Neural cell (in vitro differentiated cells): ENCODE measurements at regions not wholly inside any gene's neighbourhood (a gene's known extent, or its start where the extent isn't known, plus 50 kb on each side); places are given as distances from the start of the nearest gene placed in this dataset.

ENCODE experiments used
- H2AFZ ChIP-seq: fragments of 200-600, 300-800 bp; sonication (generic), shearing (Covaris generic); 2 replicates; pipeline ENCODE4 v1.6.0; 2014; ENCODE audit warnings: low read depth, mild to moderate bottlenecking, antibody characterized with exemption, low read length, moderate library complexity
- H3F3A ChIP-seq: fragments of 200-600 bp; shearing (Covaris generic); 2 replicates; pipeline ENCODE4 v1.6.1; 2016; ENCODE audit warnings: mild to moderate bottlenecking, moderate library complexity, mixed read lengths, antibody characterized with exemption, low read length; ENCODE audit not compliant: insufficient read depth, poor library complexity, severe bottlenecking
- H3K27ac ChIP-seq: fragments of 200-600, 300-800 bp; sonication (generic), shearing (Covaris generic); 2 replicates; pipeline ENCODE4 v1.5.1; 2014; ENCODE audit warnings: mild to moderate bottlenecking, low read length, moderate library complexity
- H3K27me3 ChIP-seq: fragments of 300-800, 200-600 bp; sonication (generic), shearing (Covaris generic); 2 replicates; pipeline ENCODE4 v1.6.0; 2014; ENCODE audit warnings: mild to moderate bottlenecking, low read depth, low read length, moderate library complexity; ENCODE audit not compliant: insufficient read depth
- H3K36me3 ChIP-seq: fragments of 300-800, 200-600 bp; sonication (generic), shearing (Covaris generic); 2 replicates; pipeline ENCODE4 v1.5.1; 2014; ENCODE audit warnings: mild to moderate bottlenecking, antibody characterized with exemption, low read length, moderate library complexity; ENCODE audit not compliant: insufficient read depth
- H3K4me2 ChIP-seq: fragments of 300-800, 200-600 bp; sonication (generic), shearing (Covaris generic); 2 replicates; pipeline ENCODE4 v1.6.0; 2014; ENCODE audit warnings: mild to moderate bottlenecking, low read length
- H3K4me3 ChIP-seq: fragments of 300-800, 200-600 bp; sonication (generic), shearing (Covaris generic); 2 replicates; pipeline ENCODE4 v1.5.1; 2014; ENCODE audit warnings: mild to moderate bottlenecking, low read length, moderate library complexity
- H3K79me2 ChIP-seq: fragments of 200-600 bp; shearing (Covaris generic); replicated peaks from 2 replicates; pipeline ENCODE4 v1.6.0; 2014; ENCODE audit warnings: mild to moderate bottlenecking, low read length, moderate library complexity; ENCODE audit not compliant: insufficient read depth
- H3K9ac ChIP-seq: fragments of 300-800, 200-600 bp; sonication (generic), shearing (Covaris generic); 2 replicates; pipeline ENCODE4 v1.6.1; 2016; ENCODE audit warnings: mild to moderate bottlenecking, low read length, mixed read lengths
- H3K9me2 ChIP-seq: fragments of 200-600 bp; shearing (Covaris generic); 2 replicates; pipeline ENCODE4 v1.6.1; 2016; ENCODE audit warnings: mild to moderate bottlenecking, low read length, mixed read lengths; ENCODE audit not compliant: insufficient read depth
- H3K9me3 ChIP-seq: fragments of 200-600, 300-800 bp; sonication (generic), shearing (Covaris generic); 2 replicates; pipeline ENCODE4 v1.6.1; 2016; ENCODE audit warnings: mild to moderate bottlenecking, mixed run types, low read length, moderate library complexity, mixed read lengths
- H4K20me1 ChIP-seq: fragments of 200-600 bp; shearing (Covaris generic); 2 replicates; pipeline ENCODE4 v1.6.1; 2016; ENCODE audit warnings: mild to moderate bottlenecking, mixed run types; ENCODE audit not compliant: insufficient read depth
- EP300 ChIP-seq: fragments of 450-650 bp; conservative IDR thresholded peaks from 2 replicates; pipeline ENCODE4 v1.6.1; 2014; ENCODE audit warnings: antibody characterized with exemption, mild to moderate bottlenecking, moderate library complexity; ENCODE audit not compliant: poor library complexity, severe bottlenecking
- EZH2 ChIP-seq: fragments of 200-600, 300-800 bp; shearing (Covaris generic), sonication (generic); IDR thresholded peaks from 2 replicates; pipeline ENCODE4 v1.6.1; 2014; ENCODE audit warnings: antibody characterized with exemption, low read length, borderline replicate concordance, mild to moderate bottlenecking; ENCODE audit not compliant: insufficient read depth, poor library complexity, severe bottlenecking
- MXI1 ChIP-seq: fragments of 450-650 bp; conservative IDR thresholded peaks from 2 replicates; pipeline ENCODE4 v1.6.1; 2014; ENCODE audit warnings: antibody characterized with exemption, mild to moderate bottlenecking; ENCODE audit not compliant: poor library complexity, severe bottlenecking
- POLR2AphosphoS5 ChIP-seq: IDR thresholded peaks from 2 replicates; pipeline ENCODE4 v1.6.1; 2012
- RAD21 ChIP-seq: fragments of 450-650 bp; conservative IDR thresholded peaks from 2 replicates; pipeline ENCODE4 v1.6.1; 2014; ENCODE audit warnings: antibody characterized with exemption, mild to moderate bottlenecking, moderate library complexity
- SMC3 ChIP-seq: fragments of 450-650 bp; conservative IDR thresholded peaks from 2 replicates; pipeline ENCODE4 v1.6.1; 2014; ENCODE audit warnings: antibody characterized with exemption, mild to moderate bottlenecking, moderate library complexity; ENCODE audit not compliant: poor library complexity
- TAF1 ChIP-seq: IDR thresholded peaks from 2 replicates; pipeline ENCODE4 v1.6.1; 2012; ENCODE audit warnings: low read depth
- TF ChIP-seq, protein P1 (sequence below): IDR thresholded peaks from 2 replicates; pipeline ENCODE4 v1.6.1; 2012; ENCODE audit warnings: borderline replicate concordance
- TF ChIP-seq, protein P2 (sequence below): fragments of 450-650 bp; IDR thresholded peaks from 2 replicates; pipeline ENCODE4 v1.5.1; 2014; ENCODE audit warnings: antibody characterized with exemption, mild to moderate bottlenecking, moderate library complexity; ENCODE audit not compliant: poor library complexity, severe bottlenecking

DNA sequence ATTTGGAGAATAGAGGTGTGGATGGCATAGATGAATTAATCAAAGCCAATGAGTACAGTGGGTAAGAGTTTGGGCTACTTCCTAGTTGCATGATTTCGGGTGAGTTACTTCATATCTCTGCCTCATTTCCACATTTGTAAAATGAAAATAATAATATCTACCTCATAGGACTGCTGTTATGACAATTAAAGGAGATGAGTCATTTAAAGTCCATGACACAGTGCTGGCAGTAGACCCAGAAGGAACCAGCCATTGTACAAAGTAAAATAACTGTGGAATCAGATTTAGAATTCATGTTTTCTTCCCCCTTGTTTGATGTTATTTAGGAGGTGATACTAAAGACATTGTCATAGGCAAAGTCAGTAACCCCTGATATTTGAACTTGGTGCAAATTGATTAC, 139.5 kb upstream of the SLC27A6 start:
- no peaks in the 10 kb centered on the region for H4K20me1 ChIP-seq
- H3K9ac ChIP-seq = no peak overlapping the region
- H3K27ac ChIP-seq = no peak overlapping the region
- H3K4me3 ChIP-seq = no peak overlapping the region
- no peaks in the 10 kb centered on the region for H3F3A ChIP-seq
- no peak overlapping the region for H2AFZ ChIP-seq
- H3K79me2 ChIP-seq = no peaks in the 10 kb centered on the region
- H3K9me3 ChIP-seq = no peaks in the 10 kb centered on the region
- H3K36me3 ChIP-seq = no peaks in the 10 kb centered on the region
- no peaks in the 10 kb centered on the region for H3K27me3 ChIP-seq
- H3K4me2 ChIP-seq = no peak overlapping the region
- TF ChIP-seq POLR2AphosphoS5 (no peak), TAF1 (no peak), MXI1 (no peak), RAD21 (no peak), SMC3 (no peak), EZH2 (no peak), EP300 (no peak)
- TF ChIP-seq, protein P1, sequence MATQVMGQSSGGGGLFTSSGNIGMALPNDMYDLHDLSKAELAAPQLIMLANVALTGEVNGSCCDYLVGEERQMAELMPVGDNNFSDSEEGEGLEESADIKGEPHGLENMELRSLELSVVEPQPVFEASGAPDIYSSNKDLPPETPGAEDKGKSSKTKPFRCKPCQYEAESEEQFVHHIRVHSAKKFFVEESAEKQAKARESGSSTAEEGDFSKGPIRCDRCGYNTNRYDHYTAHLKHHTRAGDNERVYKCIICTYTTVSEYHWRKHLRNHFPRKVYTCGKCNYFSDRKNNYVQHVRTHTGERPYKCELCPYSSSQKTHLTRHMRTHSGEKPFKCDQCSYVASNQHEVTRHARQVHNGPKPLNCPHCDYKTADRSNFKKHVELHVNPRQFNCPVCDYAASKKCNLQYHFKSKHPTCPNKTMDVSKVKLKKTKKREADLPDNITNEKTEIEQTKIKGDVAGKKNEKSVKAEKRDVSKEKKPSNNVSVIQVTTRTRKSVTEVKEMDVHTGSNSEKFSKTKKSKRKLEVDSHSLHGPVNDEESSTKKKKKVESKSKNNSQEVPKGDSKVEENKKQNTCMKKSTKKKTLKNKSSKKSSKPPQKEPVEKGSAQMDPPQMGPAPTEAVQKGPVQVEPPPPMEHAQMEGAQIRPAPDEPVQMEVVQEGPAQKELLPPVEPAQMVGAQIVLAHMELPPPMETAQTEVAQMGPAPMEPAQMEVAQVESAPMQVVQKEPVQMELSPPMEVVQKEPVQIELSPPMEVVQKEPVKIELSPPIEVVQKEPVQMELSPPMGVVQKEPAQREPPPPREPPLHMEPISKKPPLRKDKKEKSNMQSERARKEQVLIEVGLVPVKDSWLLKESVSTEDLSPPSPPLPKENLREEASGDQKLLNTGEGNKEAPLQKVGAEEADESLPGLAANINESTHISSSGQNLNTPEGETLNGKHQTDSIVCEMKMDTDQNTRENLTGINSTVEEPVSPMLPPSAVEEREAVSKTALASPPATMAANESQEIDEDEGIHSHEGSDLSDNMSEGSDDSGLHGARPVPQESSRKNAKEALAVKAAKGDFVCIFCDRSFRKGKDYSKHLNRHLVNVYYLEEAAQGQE = no peak
- TF ChIP-seq, protein P2, sequence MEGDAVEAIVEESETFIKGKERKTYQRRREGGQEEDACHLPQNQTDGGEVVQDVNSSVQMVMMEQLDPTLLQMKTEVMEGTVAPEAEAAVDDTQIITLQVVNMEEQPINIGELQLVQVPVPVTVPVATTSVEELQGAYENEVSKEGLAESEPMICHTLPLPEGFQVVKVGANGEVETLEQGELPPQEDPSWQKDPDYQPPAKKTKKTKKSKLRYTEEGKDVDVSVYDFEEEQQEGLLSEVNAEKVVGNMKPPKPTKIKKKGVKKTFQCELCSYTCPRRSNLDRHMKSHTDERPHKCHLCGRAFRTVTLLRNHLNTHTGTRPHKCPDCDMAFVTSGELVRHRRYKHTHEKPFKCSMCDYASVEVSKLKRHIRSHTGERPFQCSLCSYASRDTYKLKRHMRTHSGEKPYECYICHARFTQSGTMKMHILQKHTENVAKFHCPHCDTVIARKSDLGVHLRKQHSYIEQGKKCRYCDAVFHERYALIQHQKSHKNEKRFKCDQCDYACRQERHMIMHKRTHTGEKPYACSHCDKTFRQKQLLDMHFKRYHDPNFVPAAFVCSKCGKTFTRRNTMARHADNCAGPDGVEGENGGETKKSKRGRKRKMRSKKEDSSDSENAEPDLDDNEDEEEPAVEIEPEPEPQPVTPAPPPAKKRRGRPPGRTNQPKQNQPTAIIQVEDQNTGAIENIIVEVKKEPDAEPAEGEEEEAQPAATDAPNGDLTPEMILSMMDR = no peak
- no peaks in the 10 kb centered on the region for H3K9me2 ChIP-seq

DNA sequence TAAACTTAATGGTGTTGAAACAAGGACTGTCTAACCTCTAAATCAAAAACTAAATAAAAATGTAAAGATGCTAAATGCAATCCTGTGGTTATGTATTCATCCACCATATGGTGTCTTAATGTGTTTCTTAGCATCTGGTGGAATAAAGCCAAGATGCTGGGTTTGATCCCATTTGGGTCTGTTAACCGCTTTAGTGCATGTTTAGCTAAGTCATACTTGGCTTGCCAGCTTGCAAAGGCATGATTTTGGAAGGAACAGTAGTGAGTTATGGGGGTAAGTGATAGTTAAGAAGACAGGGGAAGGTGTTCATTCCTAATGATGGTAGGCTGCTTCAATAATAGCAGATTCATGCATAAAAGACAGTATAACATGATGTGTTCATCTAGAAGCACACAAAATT, 139.0 kb upstream of the SLC27A6 start:
- H3K27me3 ChIP-seq = no peaks in the 10 kb centered on the region
- TF ChIP-seq TAF1 = no peak
- TF ChIP-seq POLR2AphosphoS5 = no peak
- no peak for TF ChIP-seq EP300
- TF ChIP-seq EZH2 = no peak
- TF ChIP-seq MXI1 = no peak
- TF ChIP-seq, protein P1 = no peak
- no peak for TF ChIP-seq SMC3
- TF ChIP-seq, protein P2 = no peak
- no peak for TF ChIP-seq RAD21
- no peaks in the 10 kb centered on the region for H4K20me1 ChIP-seq
- no peaks in the 10 kb centered on the region for H3K9me3 ChIP-seq
- H3K4me3 ChIP-seq = no peak overlapping the region
- no peaks in the 10 kb centered on the region for H3K9me2 ChIP-seq
- no peak overlapping the region for H3K4me2 ChIP-seq
- no peak overlapping the region for H3K9ac ChIP-seq
- H2AFZ ChIP-seq = no peak overlapping the region
- H3K79me2 ChIP-seq = no peaks in the 10 kb centered on the region
- H3K27ac ChIP-seq = no peak overlapping the region
- no peaks in the 10 kb centered on the region for H3F3A ChIP-seq
- no peaks in the 10 kb centered on the region for H3K36me3 ChIP-seq
